Natural killer cell (primary cell): ENCODE measurements at regions not wholly inside any gene's neighbourhood (a gene's known extent, or its start where the extent isn't known, plus 50 kb on each side); places are given as distances from the start of the nearest gene placed in this dataset.

ENCODE experiments used
- ATAC-seq, 3 donors: fragments of 150-1000 bp in 2 of 3; fragments of 200-7000 bp in 1 of 3; cut with Tn5 transposase; 1 replicate in 1 of 3; 2 replicates in 2 of 3; pipeline ENCODE4 v1.10.0; 2021; ENCODE audit warnings: mild to moderate bottlenecking in 2 of 3, moderate library complexity in 2 of 3
- DNase-seq, 2 donors: peaks; one replicate each; pipeline versions ENCODE4 v3.0.0 to v3.0.0-alpha.2; 2013 to 2021; ENCODE audit warnings: mixed read lengths in 1 of 2
- H3K27ac ChIP-seq: one replicate; pipeline ENCODE4 v1.5.1; 2013; ENCODE audit warnings: mild to moderate bottlenecking, low read length
- H3K27me3 ChIP-seq: one replicate; pipeline ENCODE4 v1.6.1; 2013; ENCODE audit warnings: low read length; ENCODE audit not compliant: control insufficient read depth, insufficient read depth
- H3K36me3 ChIP-seq: one replicate; pipeline ENCODE4 v1.6.1; 2013; ENCODE audit warnings: low read length; ENCODE audit not compliant: control insufficient read depth, insufficient read depth
- H3K4me1 ChIP-seq: one replicate; pipeline ENCODE4 v1.6.1; 2013; ENCODE audit warnings: low read length; ENCODE audit not compliant: control insufficient read depth, insufficient read depth
- H3K4me3 ChIP-seq: one replicate; pipeline ENCODE4 v1.5.1; 2013; ENCODE audit warnings: low read length
- H3K9me3 ChIP-seq: one replicate; pipeline ENCODE4 v1.6.1; 2013; ENCODE audit warnings: low read length; ENCODE audit not compliant: control insufficient read depth, insufficient read depth
- H3K27ac Mint-ChIP-seq, 2 donors: one replicate each; pipeline ENCODE4 v1.8.0; 2022; ENCODE audit warnings: mild to moderate bottlenecking in 2 of 2, mixed read lengths in 2 of 2, moderate library complexity in 1 of 2
- H3K27me3 Mint-ChIP-seq, 2 donors: one replicate each; pipeline ENCODE4 v1.8.0; 2022; ENCODE audit warnings: low read depth in 2 of 2, mixed read lengths in 2 of 2
- H3K36me3 Mint-ChIP-seq: one replicate; pipeline ENCODE4 v1.8.0; 2022; ENCODE audit warnings: mixed read lengths
- H3K4me1 Mint-ChIP-seq, 2 donors: one replicate each; pipeline ENCODE4 v1.8.0; 2022; ENCODE audit warnings: mixed read lengths in 2 of 2
- H3K4me3 Mint-ChIP-seq: one replicate; pipeline ENCODE4 v1.8.0; 2022; ENCODE audit warnings: mild to moderate bottlenecking, moderate library complexity, mixed read lengths
- H3K9me3 Mint-ChIP-seq, 2 donors: one replicate each; pipeline ENCODE4 v1.8.0; 2022; ENCODE audit warnings: mixed read lengths in 2 of 2
- CTCF ChIP-seq: fragments of 200-600 bp; IDR thresholded peaks from one replicate; pipeline ENCODE4 v1.8.0; 2022; ENCODE audit warnings: antibody characterized with exemption
- WGBS: methylation state at CpG from one replicate; pipeline ENCODE4 v1.1.7; 2013; ENCODE audit warnings: missing lambda C conversion rate; ENCODE audit not compliant: insufficient coverage; 5-methylcytosine and 5-hydroxymethylcytosine counted together
- intact Hi-C: fragments of 100-400 bp; cut with micrococcal nuclease; formaldehyde crosslinking; loops from one replicate; pipeline ENCODE4 v1.14.2; 2022

- peaks cover 8 to 12% of the 10 kb centered on the region in 2 donors for H3K27me3 Mint-ChIP-seq
- Histone ChIP-seq H3K27ac (no peak overlapping the region), H3K27me3 (no peaks in the 10 kb centered on the region), H3K4me1 (no peaks in the 10 kb centered on the region), H3K9me3 (no peaks in the 10 kb centered on the region), H3K36me3 (no peaks in the 10 kb centered on the region), H3K4me3 (no peak overlapping the region)
- H3K27ac Mint-ChIP-seq, result no peak overlapping the region
- H3K4me1 Mint-ChIP-seq, result no peaks in the 10 kb centered on the region
- ATAC-seq (no peak), DNase-seq (no peak)
- no peak for TF ChIP-seq CTCF
- WGBS, result 56% methylated on average over 2 of the region's 2 CpGs
- H3K9me3 Mint-ChIP-seq, result no peaks in the 10 kb centered on the region
- H3K36me3 Mint-ChIP-seq, result no peaks in the 10 kb centered on the region
- intact Hi-C loops, result no loop called here
- H3K4me3 Mint-ChIP-seq, result no peak overlapping the region
These were observed 66.1 kb upstream of the JCAD start for GRCh38 chr10:30125496-30125895.

- intact Hi-C loops, result no loop called here
- no peaks in the 10 kb centered on the region for H3K36me3 Mint-ChIP-seq
- ATAC-seq, result no peak
- Histone ChIP-seq H3K4me1 (no peaks in the 10 kb centered on the region), H3K9me3 (no peaks in the 10 kb centered on the region), H3K27me3 (no peaks in the 10 kb centered on the region), H3K4me3 (no peak overlapping the region), H3K36me3 (no peaks in the 10 kb centered on the region), H3K27ac (no peak overlapping the region)
- no peaks in the 10 kb centered on the region for H3K4me1 Mint-ChIP-seq
- TF ChIP-seq CTCF, result no peak
- no peak overlapping the region for H3K4me3 Mint-ChIP-seq
- WGBS, result 75% methylated on average over 6 of the region's 6 CpGs
- H3K9me3 Mint-ChIP-seq, result no peaks in the 10 kb centered on the region
- no peak for DNase-seq
- peaks cover 6 to 8% of the 10 kb centered on the region in 2 donors for H3K27me3 Mint-ChIP-seq
- H3K27ac Mint-ChIP-seq, result no peak overlapping the region
These were observed 65.3 kb upstream of the JCAD start for GRCh38 chr10:30124704-30125103.

- WGBS, result 79% methylated on average over 2 of the region's 2 CpGs
- H3K36me3 Mint-ChIP-seq, result no peaks in the 10 kb centered on the region
- peaks cover 6 to 12% of the 10 kb centered on the region in 2 donors for H3K27me3 Mint-ChIP-seq
- no peaks in the 10 kb centered on the region for H3K4me1 Mint-ChIP-seq
- no peak for TF ChIP-seq CTCF
- Histone ChIP-seq H3K4me3 (no peak overlapping the region), H3K4me1 (no peaks in the 10 kb centered on the region), H3K27me3 (no peaks in the 10 kb centered on the region), H3K36me3 (no peaks in the 10 kb centered on the region), H3K9me3 (no peaks in the 10 kb centered on the region), H3K27ac (no peak overlapping the region)
- no peak overlapping the region for H3K4me3 Mint-ChIP-seq
- no peak for DNase-seq
- ATAC-seq, result no peak
- no peaks in the 10 kb centered on the region for H3K9me3 Mint-ChIP-seq
- no peak overlapping the region for H3K27ac Mint-ChIP-seq
- intact Hi-C loops, result no loop called here
These were observed 62.0 kb upstream of the JCAD start for GRCh38 chr10:30121401-30121800.

- no peaks in the 10 kb centered on the region for H3K4me1 ChIP-seq
- H3K36me3 ChIP-seq, result no peaks in the 10 kb centered on the region
- no peak overlapping the region for H3K27ac ChIP-seq
- no peak for TF ChIP-seq CTCF
- ATAC-seq (no peak), DNase-seq (no peak)
- H3K4me3 ChIP-seq, result no peak overlapping the region
- no peaks in the 10 kb centered on the region for H3K9me3 Mint-ChIP-seq
- H3K9me3 ChIP-seq, result no peaks in the 10 kb centered on the region
- H3K27me3 ChIP-seq, result no peaks in the 10 kb centered on the region
- no peaks in the 10 kb centered on the region for H3K36me3 Mint-ChIP-seq
- H3K27ac Mint-ChIP-seq, result no peak overlapping the region
- H3K27me3 Mint-ChIP-seq, result peaks cover 25 to 30% of the 10 kb centered on the region in 2 donors
- no peaks in the 10 kb centered on the region for H3K4me1 Mint-ChIP-seq
- intact Hi-C loops, result no loop called here
- WGBS, result 78% methylated on average over 3 of the region's 3 CpGs
- H3K4me3 Mint-ChIP-seq, result no peak overlapping the region
These were observed 59.2 kb upstream of the JCAD start for GRCh38 chr10:30118590-30118989.
